C4-2B (cell line): ENCODE measurements at regions not wholly inside any gene's neighbourhood (a gene's known extent, or its start where the extent isn't known, plus 50 kb on each side); places are given as distances from the start of the nearest gene placed in this dataset.

Experiments
- H3K27ac ChIP-seq: fragments of 450-650 bp; 2 replicates; pipeline ENCODE4 v1.5.1; 2017
- CTCF ChIP-seq: fragments of 450-650 bp; conservative IDR thresholded peaks from 2 replicates; pipeline ENCODE4 v1.5.1; 2017; ENCODE audit warnings: mild to moderate bottlenecking
- ZFX ChIP-seq: fragments of 450-650 bp; IDR thresholded peaks from 2 replicates; pipeline ENCODE4 v1.6.1; 2017

DNA sequence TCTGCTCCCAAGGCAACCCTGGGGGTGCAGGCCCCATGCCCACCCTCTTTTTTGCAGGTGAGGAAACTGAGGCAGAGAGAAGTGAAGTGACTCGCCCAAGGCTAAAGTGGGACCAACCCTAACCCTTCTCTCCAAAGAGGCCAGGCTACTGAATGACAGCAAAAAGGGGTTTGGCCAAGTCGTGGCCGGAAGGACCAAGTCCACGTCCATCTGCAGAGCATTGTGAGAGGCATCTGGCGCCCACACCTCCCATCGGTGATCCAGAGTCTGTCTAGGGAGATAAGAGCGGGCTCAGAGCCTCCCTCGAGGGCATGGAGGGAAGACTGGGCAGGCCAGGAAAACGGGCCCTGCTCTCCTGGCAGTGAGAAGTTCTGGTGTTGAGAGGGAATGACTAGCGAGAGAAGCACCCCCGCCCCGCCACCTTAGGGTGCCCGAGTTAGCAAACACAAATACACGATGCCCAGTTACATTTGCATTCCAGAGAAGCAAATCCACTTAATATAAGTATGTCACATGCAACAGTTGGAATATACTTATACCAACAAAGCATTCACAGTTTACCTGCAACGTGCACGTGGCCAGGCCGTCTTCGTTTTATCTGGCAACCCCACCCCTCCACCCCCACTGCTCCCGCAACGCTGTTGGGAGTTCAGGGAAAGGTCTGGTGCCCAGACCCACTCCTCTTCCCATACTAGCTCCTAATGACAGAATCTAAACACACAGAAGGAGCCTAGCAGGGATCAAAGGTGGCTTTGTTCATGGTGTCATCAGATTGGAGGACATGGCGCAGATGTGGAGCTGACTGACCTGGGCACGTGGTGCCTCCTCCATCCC lies 124.9 kb downstream of the OAT start:
- no peak overlapping the region for H3K27ac ChIP-seq
- TF ChIP-seq ZFX, result no peak
- TF ChIP-seq CTCF, result no peak

GRCh38 chr10:124292911-124293615 lies 125.7 kb downstream of the OAT start:
- TF ChIP-seq CTCF, result no peak
- no peak for TF ChIP-seq ZFX
- no peak overlapping the region for H3K27ac ChIP-seq

DNA sequence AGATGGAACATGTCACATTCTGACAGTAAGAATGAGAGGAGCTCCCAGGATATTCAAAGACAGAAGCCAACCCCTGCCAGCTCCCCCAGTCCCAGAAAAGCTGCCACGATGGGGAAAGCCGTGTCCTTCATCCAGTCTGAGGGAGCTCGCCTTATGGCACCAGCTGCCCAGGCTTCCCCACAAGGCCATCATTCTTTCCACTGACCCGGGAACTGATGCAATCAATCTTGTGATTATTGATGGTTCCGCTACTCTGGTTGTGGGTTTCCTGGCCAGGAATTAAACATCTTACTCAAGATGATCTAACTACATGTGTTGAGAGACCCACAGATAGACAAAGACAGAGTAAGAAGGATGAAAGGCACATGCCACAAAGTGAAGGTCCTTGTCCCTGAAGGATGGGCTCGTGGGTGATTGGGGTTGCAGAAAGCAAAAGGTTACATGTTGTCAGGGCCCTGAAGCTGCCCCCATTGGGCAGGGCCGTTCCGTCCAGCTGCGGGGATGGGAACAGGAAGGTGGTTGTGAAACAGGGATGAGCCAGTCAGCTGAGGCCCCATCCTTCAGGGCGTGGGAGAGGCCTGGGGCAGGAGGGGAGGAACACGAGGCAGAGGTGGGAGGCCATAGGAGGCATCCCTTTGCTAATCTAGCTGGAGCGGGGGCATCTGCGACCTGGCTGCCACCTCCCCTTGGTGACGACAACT lies 127.6 kb downstream of the OAT start:
- TF ChIP-seq ZFX (no peak), CTCF (no peak)
- no peak overlapping the region for H3K27ac ChIP-seq

- TF ChIP-seq CTCF, result no peak
- TF ChIP-seq ZFX, result no peak
- H3K27ac ChIP-seq, result no peak overlapping the region
Measured at GRCh38 chr10:124289851-124290795, 128.6 kb downstream of the OAT start.

- no peak overlapping the region for H3K27ac ChIP-seq
- TF ChIP-seq CTCF, result no peak
Measured at GRCh38 chr10:124288928-124289850, 129.5 kb downstream of the OAT start.

DNA sequence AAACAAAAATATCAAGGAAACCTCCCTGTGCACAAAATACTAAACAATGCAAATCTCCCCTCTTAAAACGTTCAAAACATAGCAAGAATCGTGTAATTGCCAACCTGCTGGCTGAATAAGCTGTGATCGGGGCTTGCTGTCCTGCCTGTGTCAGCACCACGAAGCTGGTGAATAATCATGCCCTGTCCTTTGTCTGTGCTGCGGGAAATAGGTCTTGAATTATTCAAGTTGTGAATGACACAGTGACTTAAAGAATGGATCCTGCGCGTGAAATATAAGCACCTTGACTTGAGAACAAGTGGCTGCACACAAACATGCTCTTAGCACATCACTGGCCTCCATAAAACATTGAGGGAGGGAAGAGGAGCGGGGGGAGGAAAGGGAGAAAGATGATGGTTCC lies 130.2 kb downstream of the OAT start:
- H3K27ac ChIP-seq, result no peak overlapping the region
- no peak for TF ChIP-seq CTCF
- no peak for TF ChIP-seq ZFX
